HEK293T (cell line): ENCODE measurements at regions not wholly inside any gene's neighbourhood (a gene's known extent, or its start where the extent isn't known, plus 50 kb on each side); places are given as distances from the start of the nearest gene placed in this dataset.

ENCODE experiments used
- BHLHE40 ChIP-seq: fragments of 450-650 bp; IDR thresholded peaks from 2 replicates; pipeline ENCODE4 v1.6.1; 2016; ENCODE audit warnings: mild to moderate bottlenecking, moderate library complexity, borderline replicate concordance
- ELF4 ChIP-seq: fragments of 450-650 bp; IDR thresholded peaks from 2 replicates; pipeline ENCODE4 v1.6.1; 2017; ENCODE audit warnings: antibody characterized with exemption
- FOXA1 ChIP-seq: fragments of 450-650 bp; IDR thresholded peaks from 2 replicates; pipeline ENCODE4 v1.6.1; 2016; ENCODE audit warnings: mild to moderate bottlenecking
- FOXK2 ChIP-seq: fragments of 450-650 bp; IDR thresholded peaks from 2 replicates; pipeline ENCODE4 v1.6.1; 2016; ENCODE audit warnings: mild to moderate bottlenecking
- LEF1 ChIP-seq: fragments of 450-650 bp; IDR thresholded peaks from 2 replicates; pipeline ENCODE4 v1.6.1; 2017; ENCODE audit warnings: mild to moderate bottlenecking, borderline replicate concordance
- SP1 ChIP-seq: fragments of 450-650 bp; IDR thresholded peaks from 2 replicates; pipeline ENCODE4 v1.6.1; 2017
- SUZ12 ChIP-seq: fragments of 450-650 bp; IDR thresholded peaks from 2 replicates; pipeline ENCODE4 v1.6.1; 2016; ENCODE audit warnings: mild to moderate bottlenecking
- TARDBP ChIP-seq: fragments of 450-650 bp; IDR thresholded peaks from 2 replicates; pipeline ENCODE4 v1.6.1; 2016
- ZNF384 ChIP-seq: fragments of 450-650 bp; IDR thresholded peaks from 2 replicates; pipeline ENCODE4 v1.6.1; 2016
- TF ChIP-seq, protein P1 (sequence below): fragments of 450-650 bp; IDR thresholded peaks from 2 replicates; pipeline ENCODE4 v1.6.1; 2016

DNA sequence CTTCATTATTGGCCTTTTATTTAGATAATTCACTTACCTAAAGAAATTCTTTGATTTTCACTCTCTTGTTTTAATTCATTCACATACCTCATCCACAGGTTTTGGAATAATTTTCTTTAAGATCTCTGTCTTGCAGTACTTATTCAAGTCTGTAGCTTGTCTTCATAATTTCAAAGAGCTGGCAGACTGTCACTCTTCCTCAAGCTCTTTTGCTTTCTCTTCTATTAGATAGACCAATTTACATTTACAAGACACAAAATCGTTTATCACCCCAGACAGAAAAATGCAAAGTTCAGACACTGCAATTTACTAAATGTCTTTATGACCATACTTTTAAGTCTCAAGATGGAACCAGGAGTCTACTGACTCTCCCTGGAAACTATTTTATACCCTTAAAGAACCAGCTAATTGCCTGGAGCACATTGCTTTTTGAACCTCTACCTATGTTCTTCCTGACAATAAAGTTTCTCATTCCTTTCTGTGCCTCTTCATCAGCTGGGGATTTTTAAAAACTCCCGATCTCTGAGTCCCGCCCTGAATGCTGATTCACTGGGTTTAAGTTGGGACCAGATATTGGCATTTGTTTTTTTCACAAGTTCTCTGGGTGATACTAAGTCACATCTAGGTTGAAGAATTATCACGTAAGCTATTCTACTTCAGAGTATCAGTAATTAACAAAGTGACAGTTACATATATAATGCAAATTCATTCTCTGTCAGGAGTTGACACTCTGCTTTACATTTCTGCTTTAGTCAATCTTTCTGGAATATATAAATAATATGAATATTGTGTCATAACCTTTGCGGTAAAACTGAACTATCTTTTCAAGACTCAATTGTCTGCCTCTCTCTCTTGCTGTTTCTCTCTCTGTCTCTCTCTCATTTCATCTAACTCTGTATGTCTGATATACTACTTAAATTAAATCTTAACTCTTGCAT, 196.4 kb downstream of the PCDH7 start:
- TF ChIP-seq FOXK2 = no peak
- no peak for TF ChIP-seq SUZ12
- TF ChIP-seq SP1 = no peak
- no peak for TF ChIP-seq LEF1
- TF ChIP-seq ELF4 = no peak
- TF ChIP-seq TARDBP = no peak
- no peak for TF ChIP-seq BHLHE40
- no peak for TF ChIP-seq FOXA1
- no peak for TF ChIP-seq ZNF384
- TF ChIP-seq, protein P1, sequence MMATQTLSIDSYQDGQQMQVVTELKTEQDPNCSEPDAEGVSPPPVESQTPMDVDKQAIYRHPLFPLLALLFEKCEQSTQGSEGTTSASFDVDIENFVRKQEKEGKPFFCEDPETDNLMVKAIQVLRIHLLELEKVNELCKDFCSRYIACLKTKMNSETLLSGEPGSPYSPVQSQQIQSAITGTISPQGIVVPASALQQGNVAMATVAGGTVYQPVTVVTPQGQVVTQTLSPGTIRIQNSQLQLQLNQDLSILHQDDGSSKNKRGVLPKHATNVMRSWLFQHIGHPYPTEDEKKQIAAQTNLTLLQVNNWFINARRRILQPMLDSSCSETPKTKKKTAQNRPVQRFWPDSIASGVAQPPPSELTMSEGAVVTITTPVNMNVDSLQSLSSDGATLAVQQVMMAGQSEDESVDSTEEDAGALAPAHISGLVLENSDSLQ = peak; percentile 74
